ENCODE measurements at regions not wholly inside any gene's neighbourhood (a gene's known extent, or its start where the extent isn't known, plus 50 kb on each side); places are given as distances from the start of the nearest gene placed in this dataset.

DNA sequence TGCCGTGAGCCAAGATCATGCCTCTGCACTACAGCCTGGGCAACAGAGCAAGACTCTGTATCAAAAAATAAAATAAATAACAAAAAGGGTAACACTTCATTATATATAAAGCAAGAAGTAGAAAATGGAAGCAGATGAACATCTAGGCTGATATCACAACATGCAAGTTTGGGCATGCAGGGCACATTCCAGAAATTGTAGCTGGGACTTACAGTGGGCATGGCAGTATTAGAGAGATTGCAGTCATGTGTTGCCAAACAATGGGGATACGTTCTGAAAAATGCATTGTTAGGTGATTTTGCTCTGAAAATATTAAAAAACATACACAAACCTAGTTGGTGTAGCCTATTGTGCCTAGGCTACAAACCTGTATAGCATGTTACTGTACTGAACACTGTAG lies 441.0 kb upstream of the PRMT6 start:
- TF ChIP-seq, protein P1, sequence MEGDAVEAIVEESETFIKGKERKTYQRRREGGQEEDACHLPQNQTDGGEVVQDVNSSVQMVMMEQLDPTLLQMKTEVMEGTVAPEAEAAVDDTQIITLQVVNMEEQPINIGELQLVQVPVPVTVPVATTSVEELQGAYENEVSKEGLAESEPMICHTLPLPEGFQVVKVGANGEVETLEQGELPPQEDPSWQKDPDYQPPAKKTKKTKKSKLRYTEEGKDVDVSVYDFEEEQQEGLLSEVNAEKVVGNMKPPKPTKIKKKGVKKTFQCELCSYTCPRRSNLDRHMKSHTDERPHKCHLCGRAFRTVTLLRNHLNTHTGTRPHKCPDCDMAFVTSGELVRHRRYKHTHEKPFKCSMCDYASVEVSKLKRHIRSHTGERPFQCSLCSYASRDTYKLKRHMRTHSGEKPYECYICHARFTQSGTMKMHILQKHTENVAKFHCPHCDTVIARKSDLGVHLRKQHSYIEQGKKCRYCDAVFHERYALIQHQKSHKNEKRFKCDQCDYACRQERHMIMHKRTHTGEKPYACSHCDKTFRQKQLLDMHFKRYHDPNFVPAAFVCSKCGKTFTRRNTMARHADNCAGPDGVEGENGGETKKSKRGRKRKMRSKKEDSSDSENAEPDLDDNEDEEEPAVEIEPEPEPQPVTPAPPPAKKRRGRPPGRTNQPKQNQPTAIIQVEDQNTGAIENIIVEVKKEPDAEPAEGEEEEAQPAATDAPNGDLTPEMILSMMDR (IDR thresholded peaks at IDR 0.05; ENCODE audit: low read depth) = no peak

DNA sequence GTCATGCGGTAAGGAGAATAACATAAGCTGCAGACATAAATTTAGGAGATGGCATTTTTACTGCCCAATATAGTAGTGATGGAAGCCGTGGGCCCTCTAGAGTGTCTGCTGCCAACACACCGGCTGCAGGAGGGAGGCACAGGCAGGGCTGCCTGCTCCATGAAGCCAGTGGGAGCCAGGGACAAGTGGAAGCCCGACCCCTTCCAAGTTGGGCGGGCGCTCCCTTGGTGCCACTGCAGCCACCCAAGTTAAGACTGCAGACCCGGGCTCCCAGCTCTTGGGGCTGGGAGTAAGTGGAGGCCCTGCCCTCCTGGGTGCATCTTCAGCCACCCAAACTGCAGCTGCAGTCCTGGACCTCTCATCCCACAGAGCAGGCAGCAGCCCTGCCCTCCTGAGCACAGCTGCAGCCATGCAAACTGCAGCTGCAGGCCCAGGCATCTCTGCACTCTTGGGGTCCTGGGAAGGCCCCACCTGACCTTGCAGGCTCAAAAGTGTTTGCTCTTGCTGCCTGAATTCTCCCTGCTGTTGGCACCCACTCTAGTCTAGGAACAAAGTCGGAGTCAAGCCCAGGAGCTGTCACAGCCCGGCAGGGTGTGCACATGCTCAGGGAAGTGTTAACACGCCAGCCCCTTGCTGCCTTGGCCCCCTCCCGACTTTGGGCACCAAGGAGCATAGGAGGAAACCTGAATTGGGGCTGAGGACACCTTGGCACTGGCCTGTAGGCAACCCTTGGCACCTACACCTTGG lies 437.2 kb upstream of the PRMT6 start:
- TF ChIP-seq, protein P1 (IDR thresholded peaks at IDR 0.05; ENCODE audit: low read depth) = no peak

DNA sequence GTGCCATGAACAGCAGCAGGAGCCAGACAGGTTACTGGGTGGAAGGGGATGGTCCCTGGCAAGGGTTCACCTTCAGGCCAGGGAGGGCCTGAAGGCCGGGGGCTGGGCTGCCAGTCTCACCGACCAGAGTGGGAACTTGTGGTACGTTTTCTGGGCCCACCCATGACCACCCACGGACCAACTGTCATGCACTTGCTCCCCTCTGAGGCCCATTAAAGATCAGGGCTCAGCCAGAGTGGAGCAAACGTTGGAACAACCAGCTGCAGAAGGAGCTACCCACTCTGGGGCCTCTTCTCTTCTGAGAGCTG lies 436.7 kb upstream of the PRMT6 start:
- TF ChIP-seq, protein P1 (IDR thresholded peaks at IDR 0.05; ENCODE audit: low read depth) = no peak

DNA sequence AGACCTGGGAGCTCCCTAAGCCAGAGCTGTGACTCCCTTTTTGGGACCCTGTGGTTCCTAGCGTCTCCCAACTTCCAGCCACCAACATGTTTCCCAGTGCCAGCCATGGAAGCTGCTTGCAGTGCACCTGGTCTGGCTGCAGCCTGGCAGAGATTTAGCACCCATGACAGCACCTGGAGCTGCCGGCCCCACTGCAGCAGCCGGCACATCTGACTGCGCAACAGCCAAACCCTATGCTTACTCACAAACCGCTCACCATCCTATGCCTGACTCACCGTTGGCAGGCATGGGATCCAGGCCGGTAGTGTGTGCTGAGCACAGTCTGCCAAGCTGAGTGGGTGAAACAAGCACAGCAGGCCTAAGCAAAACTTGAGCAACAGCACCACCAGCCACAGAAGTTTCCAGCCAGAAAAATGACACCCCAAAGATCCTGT lies 435.9 kb upstream of the PRMT6 start:
- TF ChIP-seq, protein P1 (IDR thresholded peaks at IDR 0.05; ENCODE audit: low read depth) = no peak

DNA sequence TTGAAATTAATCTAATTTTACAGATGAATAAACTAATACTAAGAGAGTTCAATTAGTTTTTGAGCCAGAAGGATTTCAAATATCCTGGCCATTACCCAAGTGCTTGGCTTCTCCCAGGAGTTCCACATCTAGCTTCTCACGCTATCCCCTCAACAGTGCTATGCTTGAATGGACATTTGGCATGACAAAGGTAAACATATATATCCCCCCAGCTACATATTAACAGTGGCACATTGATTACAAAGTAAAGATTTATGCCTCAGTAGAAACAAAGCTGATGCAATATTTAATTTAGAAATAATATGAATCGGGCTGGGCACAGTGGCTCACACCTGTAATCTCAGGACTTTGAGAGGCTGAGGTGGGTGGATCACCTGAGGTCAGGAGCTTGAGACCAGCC lies 434.6 kb upstream of the PRMT6 start:
- TF ChIP-seq, protein P1 (IDR thresholded peaks at IDR 0.05; ENCODE audit: low read depth) = no peak

DNA sequence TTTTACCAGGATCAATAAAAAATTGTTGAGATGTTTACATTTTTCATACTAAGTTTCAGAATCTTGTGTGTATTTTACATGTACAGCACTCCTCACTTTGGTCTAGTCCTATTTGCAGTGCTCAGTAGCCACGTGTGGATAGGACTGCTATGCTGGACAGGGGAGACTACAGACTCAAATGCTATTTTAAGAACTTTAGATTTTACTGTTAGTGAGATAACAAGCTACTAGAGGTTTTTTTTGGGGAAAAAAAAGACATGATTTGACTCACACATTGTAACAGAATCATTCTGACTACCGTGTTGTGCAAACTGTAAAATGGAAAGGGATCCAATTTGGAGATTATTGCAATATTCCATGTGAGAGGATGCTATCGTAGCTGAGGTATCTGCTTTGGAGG lies 418.9 kb upstream of the PRMT6 start:
- TF ChIP-seq, protein P1 (IDR thresholded peaks at IDR 0.05; ENCODE audit: low read depth) = no peak

DNA sequence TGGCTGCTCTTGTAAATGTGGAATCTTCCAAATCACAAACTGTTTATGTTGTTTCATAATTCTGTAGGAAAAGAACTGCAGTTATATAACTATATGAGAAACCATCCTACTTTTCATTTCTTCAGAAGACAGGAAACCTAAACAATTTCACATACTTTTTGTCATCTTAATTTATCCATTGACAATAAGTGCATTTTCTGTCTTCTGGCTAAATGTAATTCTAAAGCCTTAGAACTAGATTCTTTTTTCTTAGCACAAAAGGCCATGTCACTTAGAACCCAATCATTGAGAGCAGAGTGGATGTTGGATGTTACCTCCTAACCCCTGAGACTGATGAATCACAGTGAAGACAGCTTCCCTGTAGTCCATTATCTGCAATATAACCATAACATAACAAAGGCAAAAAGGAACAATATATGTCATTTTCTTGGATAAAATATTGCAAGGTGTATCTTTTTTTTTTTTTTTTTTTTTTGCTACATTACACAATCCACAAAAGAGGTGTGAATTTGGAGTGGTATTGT lies 410.2 kb upstream of the PRMT6 start:
- TF ChIP-seq, protein P1 (IDR thresholded peaks at IDR 0.05; ENCODE audit: low read depth) = no peak
